Right atrium auricular region (tissue), 2 donors: ENCODE measurements at regions not wholly inside any gene's neighbourhood (a gene's known extent, or its start where the extent isn't known, plus 50 kb on each side); places are given as distances from the start of the nearest gene placed in this dataset.

Experiments
- DNase-seq: peaks from one replicate; pipeline ENCODE4 v3.0.0-alpha.2; 2019; ENCODE audit warnings: low spot score
- H3K27ac ChIP-seq, 2 donors: fragments of 200-600 bp; sonication (generic); 1 replicate in 1 of 2; 2 replicates in 1 of 2; pipeline ENCODE4 v1.5.1; 2016 to 2019
- H3K27me3 ChIP-seq, 2 donors: fragments of 200-600 bp; sonication (generic); one replicate each; pipeline versions ENCODE4 v1.5.1 to v1.6.0; 2017 to 2019
- H3K36me3 ChIP-seq: fragments of 200-600 bp; sonication (generic); one replicate; pipeline ENCODE4 v1.5.1; 2016
- H3K4me1 ChIP-seq, 2 donors: fragments of 200-600 bp; sonication (generic); one replicate each; pipeline versions ENCODE4 v1.5.1 to v1.6.0; 2017 to 2019
- H3K4me3 ChIP-seq, 2 donors: fragments of 200-600 bp; sonication (generic); 1 replicate in 1 of 2; 2 replicates in 1 of 2; pipeline ENCODE4 v1.5.1; 2017 to 2019; ENCODE audit warnings: mild to moderate bottlenecking in 1 of 2, moderate library complexity in 1 of 2
- H3K9me3 ChIP-seq, 2 donors: fragments of 200-600 bp; sonication (generic); one replicate each; pipeline ENCODE4 v1.5.1; 2019
- TF ChIP-seq, protein P1 (sequence below), 2 donors: fragments of 200-600 bp; sonication (generic); IDR thresholded peaks; one replicate each; pipeline ENCODE4 v1.5.1; 2019; ENCODE audit warnings: antibody characterized with exemption in 2 of 2

DNA sequence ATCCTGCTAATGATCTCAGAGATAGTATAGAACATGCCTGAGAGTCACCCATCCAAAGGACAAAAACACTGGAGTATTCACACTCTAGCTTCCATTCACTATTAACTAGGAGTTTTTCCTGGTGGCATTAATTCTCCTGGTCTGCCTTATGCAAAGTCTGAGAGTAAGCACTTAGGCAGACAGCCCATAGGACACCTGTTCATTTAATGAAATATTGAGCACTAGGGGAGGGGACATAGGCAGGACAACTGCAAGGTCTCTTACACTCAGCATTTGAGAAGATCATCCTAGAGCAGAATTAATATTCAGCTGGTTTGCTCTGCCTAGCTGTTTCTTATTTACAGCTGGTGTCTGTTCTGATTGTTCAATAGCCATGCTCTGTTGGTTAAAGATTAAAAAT is 508.5 kb downstream of the CENPC start:
- no peak for DNase-seq
- no peaks in the 10 kb centered on the region for H3K9me3 ChIP-seq

DNA sequence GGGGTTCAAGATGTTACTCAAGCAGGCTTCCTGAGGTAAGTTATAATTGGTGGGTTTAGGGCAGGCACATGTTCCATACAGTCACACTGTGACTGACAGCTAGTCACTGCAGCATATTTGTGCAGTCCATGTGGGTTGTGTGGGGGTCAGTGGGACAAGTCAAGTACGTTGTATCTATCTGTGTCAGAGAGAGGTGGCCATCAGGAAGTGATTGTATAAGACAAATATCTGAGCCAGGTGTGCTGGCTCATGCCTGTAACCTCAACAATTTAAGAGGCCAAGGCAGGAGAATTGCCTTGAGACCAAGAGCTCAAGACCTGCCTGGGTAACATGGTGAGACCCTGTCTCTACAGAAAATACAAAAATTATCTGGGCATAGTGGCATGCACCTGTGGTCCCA is 509.3 kb downstream of the CENPC start:
- Histone ChIP-seq H3K27me3 (no peaks in the 10 kb centered on the region), H3K9me3 (no peaks in the 10 kb centered on the region), H3K27ac (no peak overlapping the region), H3K4me1 (no peaks in the 10 kb centered on the region), H3K4me3 (no peak overlapping the region), H3K36me3 (no peaks in the 10 kb centered on the region)
- DNase-seq: no peak
- TF ChIP-seq, protein P1, sequence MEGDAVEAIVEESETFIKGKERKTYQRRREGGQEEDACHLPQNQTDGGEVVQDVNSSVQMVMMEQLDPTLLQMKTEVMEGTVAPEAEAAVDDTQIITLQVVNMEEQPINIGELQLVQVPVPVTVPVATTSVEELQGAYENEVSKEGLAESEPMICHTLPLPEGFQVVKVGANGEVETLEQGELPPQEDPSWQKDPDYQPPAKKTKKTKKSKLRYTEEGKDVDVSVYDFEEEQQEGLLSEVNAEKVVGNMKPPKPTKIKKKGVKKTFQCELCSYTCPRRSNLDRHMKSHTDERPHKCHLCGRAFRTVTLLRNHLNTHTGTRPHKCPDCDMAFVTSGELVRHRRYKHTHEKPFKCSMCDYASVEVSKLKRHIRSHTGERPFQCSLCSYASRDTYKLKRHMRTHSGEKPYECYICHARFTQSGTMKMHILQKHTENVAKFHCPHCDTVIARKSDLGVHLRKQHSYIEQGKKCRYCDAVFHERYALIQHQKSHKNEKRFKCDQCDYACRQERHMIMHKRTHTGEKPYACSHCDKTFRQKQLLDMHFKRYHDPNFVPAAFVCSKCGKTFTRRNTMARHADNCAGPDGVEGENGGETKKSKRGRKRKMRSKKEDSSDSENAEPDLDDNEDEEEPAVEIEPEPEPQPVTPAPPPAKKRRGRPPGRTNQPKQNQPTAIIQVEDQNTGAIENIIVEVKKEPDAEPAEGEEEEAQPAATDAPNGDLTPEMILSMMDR (IDR thresholded peaks at IDR 0.05): no peak

More for the DNA sequence above, 508.5 kb downstream of the CENPC start:
- TF ChIP-seq, protein P1 (IDR thresholded peaks at IDR 0.05): no peak
- Histone ChIP-seq H3K27ac (no peak overlapping the region), H3K4me3 (no peak overlapping the region), H3K36me3 (no peaks in the 10 kb centered on the region), H3K4me1 (no peaks in the 10 kb centered on the region), H3K27me3 (no peaks in the 10 kb centered on the region)

DNA sequence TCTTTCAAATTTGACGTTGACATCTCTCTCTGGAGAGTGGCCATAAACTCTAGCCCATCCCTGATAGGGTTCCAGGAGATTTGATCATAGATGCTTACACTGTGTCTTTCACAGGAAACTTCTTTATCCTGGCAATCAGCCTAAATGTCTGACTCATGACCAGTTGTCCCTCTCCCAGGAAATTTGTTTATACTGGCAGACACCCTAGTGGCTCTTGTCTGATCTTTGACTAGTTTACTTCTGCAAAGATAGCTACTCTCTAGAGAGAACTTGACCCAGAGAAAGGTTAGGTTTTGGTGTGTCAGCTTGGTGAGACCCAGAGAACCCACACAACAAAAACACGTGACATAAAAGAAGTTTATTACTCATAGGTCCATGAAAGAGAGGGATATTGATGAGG is 509.8 kb downstream of the CENPC start:
- no peak overlapping the region for H3K27ac ChIP-seq

DNA sequence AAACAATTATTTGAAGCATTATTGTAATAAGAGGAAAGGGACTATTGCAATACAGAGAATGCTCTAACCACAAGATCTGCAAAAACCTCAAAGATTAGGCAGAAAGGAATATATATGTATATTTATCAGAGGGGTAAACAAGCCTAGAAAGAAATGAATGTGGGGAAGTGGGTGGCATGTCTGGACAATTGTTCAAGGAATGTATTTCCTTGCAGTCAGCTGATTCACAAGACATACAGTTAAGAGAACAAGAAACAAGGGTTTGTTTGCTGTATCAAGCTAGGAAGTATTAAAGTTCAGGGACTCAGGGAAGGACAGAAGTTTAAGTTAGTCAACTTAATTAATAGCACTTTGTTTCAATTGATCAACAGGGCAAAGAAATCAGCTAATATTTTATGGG is 514.7 kb downstream of the CENPC start:
- Histone ChIP-seq H3K27me3 (no peaks in the 10 kb centered on the region), H3K4me1 (no peaks in the 10 kb centered on the region), H3K9me3 (no peaks in the 10 kb centered on the region), H3K36me3 (no peaks in the 10 kb centered on the region), H3K4me3 (no peak overlapping the region), H3K27ac (no peak overlapping the region)
- TF ChIP-seq, protein P1 (IDR thresholded peaks at IDR 0.05): no peak
- no peak for DNase-seq

More for the DNA sequence above, 509.8 kb downstream of the CENPC start:
- Histone ChIP-seq H3K36me3 (no peaks in the 10 kb centered on the region), H3K4me3 (no peak overlapping the region), H3K4me1 (no peaks in the 10 kb centered on the region), H3K9me3 (no peaks in the 10 kb centered on the region), H3K27me3 (no peaks in the 10 kb centered on the region)
- DNase-seq: no peak
- TF ChIP-seq, protein P1 (IDR thresholded peaks at IDR 0.05): no peak

GRCh38 chr4:67020438-67020797 is 524.9 kb downstream of the CENPC start:
- Histone ChIP-seq H3K4me3 (no peak overlapping the region), H3K27ac (no peak overlapping the region), H3K9me3 (peaks cover 0 to 16% of the 10 kb centered on the region in 2 donors), H3K4me1 (no peaks in the 10 kb centered on the region), H3K27me3 (no peaks in the 10 kb centered on the region), H3K36me3 (no peaks in the 10 kb centered on the region)
- TF ChIP-seq, protein P1 (IDR thresholded peaks at IDR 0.05): no peak
- no peak for DNase-seq

DNA sequence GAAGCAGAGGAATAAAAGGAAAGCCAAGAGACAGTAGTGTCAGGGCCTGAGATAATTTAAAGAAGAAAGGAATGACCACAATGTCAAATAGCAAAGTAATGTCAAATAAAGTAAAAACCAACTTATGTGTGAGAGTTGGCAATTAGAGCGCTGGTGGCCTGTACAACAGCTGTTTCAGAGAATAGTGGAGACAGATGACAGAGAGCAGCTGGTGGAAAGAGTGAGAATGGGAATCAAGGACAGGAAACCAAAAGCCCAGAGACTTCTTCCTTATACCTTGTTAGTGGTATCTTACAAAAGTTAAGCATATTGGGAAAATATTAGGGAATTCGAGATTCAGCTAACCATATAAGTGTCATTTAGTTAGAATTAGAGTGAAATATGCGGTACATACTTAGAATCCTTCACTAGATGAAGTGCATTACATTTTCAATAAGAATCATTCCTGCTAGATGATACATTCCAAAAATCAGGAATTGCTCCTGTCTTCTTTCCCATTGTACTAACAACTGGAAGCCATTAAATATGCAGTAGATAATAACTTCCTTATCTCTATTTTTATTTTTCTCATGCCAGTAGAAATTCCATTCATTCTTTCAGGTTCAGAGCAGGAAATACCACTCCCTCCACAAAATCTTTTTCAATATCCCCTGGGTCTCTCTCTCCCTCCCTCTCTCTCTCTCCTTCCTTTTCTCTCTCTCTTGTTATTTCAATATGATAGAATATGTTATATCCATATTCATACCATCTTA is 525.4 kb downstream of the CENPC start:
- H3K27ac ChIP-seq: no peak overlapping the region

More for the DNA sequence above, 525.4 kb downstream of the CENPC start:
- no peaks in the 10 kb centered on the region for H3K36me3 ChIP-seq
- no peaks in the 10 kb centered on the region for H3K27me3 ChIP-seq
- H3K4me1 ChIP-seq: no peaks in the 10 kb centered on the region
- H3K9me3 ChIP-seq: peaks cover 0 to 16% of the 10 kb centered on the region in 2 donors
- H3K4me3 ChIP-seq: no peak overlapping the region
- TF ChIP-seq, protein P1 (IDR thresholded peaks at IDR 0.05): no peak
- no peak for DNase-seq
